Astrocyte of the spinal cord (primary cell): ENCODE measurements at regions not wholly inside any gene's neighbourhood (a gene's known extent, or its start where the extent isn't known, plus 50 kb on each side); places are given as distances from the start of the nearest gene placed in this dataset.
A peak's percentile ranks its signal among the peaks of the same experiment; 100 is the strongest.
"Not testable (repeated sequence)": the region's sequence is repeated elsewhere in the genome, so short reads cannot be mapped to it uniquely, and the experiment has no call there.

ENCODE experiments used
- DNase-seq: peaks from one replicate; pipeline ENCODE4 v3.0.0; 2011; ENCODE audit warnings: low read depth, low spot score
- H3K4me3 ChIP-seq: 2 replicates; pipeline ENCODE4 v1.5.1; 2011; ENCODE audit warnings: low read depth, mild to moderate bottlenecking, low read length, moderate library complexity
- in situ Hi-C: cut with HindIII; loops from 2 replicates; pipeline ENCODE4 v1.10.0; 2017; ENCODE audit warnings: low sequenced_read_pairs
- TF ChIP-seq, protein P1 (sequence below): IDR thresholded peaks from 2 replicates; pipeline ENCODE4 v1.5.1; 2012; ENCODE audit warnings: low read depth, mild to moderate bottlenecking, low read length, inconsistent platforms

- in situ Hi-C loops = no loop called here
- TF ChIP-seq, protein P1, sequence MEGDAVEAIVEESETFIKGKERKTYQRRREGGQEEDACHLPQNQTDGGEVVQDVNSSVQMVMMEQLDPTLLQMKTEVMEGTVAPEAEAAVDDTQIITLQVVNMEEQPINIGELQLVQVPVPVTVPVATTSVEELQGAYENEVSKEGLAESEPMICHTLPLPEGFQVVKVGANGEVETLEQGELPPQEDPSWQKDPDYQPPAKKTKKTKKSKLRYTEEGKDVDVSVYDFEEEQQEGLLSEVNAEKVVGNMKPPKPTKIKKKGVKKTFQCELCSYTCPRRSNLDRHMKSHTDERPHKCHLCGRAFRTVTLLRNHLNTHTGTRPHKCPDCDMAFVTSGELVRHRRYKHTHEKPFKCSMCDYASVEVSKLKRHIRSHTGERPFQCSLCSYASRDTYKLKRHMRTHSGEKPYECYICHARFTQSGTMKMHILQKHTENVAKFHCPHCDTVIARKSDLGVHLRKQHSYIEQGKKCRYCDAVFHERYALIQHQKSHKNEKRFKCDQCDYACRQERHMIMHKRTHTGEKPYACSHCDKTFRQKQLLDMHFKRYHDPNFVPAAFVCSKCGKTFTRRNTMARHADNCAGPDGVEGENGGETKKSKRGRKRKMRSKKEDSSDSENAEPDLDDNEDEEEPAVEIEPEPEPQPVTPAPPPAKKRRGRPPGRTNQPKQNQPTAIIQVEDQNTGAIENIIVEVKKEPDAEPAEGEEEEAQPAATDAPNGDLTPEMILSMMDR = peak; percentile 78
- H3K4me3 ChIP-seq = no peak overlapping the region
- peak; percentile 52 for DNase-seq
These were observed 207.1 kb downstream of the TBC1D2B start for GRCh38 chr15:77870195-77871065.

GRCh38 chr15:77869021-77869895, 208.3 kb downstream of the TBC1D2B start:
- in situ Hi-C loops = no loop called here
- no peak for DNase-seq
- TF ChIP-seq, protein P1 = no peak
- H3K4me3 ChIP-seq = no peak overlapping the region

DNA sequence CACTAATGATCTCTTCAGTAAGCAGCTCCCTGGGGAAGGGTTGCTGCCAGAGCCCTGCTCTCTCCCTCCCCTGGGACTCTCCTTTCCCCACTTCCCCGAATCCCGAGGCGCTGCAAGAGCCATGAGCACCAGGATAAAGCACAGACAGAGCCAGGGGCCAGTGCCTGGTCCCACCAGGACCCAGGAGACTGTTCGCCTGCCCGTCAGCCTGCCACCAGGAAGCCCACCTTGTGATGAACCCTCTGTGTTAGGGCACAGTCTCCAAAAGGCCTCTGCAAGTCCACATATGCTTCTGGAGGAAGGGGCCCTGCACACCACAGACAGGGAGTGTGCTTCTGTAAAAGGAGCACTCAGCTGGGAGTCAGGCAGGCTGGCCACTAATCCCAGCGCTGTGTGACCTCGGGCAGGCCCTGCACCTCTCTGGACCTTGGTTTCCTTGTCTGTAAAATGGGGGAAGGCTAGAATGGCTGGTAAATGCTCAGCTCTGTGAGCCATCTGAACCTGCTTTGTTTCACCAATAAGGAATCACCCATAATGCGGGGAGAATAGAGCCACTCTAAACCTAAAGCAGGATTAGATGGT, 209.4 kb downstream of the TBC1D2B start:
- DNase-seq, H3K4me3 ChIP-seq, in situ Hi-C loops: not testable (repeated sequence)

DNA sequence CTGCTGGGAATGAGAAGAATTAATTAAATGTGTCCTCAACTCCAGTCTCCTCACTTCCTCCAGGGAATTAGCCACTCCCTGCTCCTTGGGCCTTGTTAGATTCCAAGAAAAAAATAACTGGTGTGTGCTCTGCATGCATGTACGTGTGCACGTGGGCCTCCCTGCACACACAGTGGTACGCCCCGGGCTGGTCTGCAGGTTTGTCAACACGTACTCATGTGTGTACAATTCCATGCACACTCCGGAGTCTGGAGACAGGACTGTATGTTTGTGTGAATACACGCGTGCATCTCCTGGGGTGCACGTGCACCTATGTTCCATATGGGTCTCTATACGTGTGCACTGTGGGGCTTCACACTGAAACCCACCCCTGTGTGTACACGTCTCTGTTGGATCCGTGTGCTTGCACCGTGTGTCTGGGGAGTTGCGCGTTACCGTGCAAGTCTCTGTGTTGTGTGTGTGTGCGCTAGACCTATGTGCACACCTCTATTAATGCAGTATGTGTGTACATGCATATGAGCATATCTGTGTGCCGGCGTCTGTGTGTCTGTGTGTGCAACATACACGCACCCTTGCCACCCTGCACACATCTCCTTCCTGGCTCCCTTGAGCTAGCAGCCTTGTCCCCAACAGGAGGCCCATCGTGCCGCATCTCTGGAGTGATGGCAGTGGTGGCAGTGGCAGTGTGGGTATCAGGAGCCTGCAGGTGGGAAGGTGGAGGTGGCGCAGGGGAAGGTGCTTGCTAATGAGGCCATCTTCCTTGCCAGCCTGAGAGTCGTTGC, 210.1 kb downstream of the TBC1D2B start:
- no peak overlapping the region for H3K4me3 ChIP-seq
- no peak for DNase-seq
- TF ChIP-seq, protein P1 = no peak
- in situ Hi-C loops = no loop called here

DNA sequence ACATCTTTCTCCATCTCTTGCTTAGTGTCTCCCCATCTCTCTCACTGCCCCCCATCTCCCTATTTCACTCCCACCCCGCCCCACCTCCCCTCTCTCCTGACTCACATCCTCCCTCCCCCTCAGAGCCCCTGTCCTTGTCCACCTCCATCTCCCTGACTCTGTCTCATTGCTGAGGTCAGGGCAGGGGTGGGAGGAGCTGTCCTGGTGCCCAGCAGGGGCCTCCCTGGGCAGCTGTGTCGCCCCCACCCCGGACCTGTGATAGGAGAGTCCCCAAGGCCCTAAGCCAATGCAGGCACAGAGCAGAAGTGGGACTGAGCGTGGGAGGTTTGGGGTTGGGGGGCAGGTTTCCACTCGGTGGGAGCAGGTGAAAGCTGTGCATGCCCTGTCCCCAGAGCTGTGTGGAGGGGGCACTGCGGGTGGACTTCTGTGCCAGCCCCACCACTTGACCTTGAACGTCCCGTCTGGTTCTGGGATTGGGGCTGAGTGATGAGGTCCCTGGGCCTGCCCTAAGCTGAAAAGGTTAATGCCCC, 210.8 kb downstream of the TBC1D2B start:
- TF ChIP-seq, protein P1 = no peak
- H3K4me3 ChIP-seq = no peak overlapping the region
- in situ Hi-C loops = no loop called here
- DNase-seq = no peak

- H3K4me3 ChIP-seq = no peak overlapping the region
- TF ChIP-seq, protein P1 = no peak
- in situ Hi-C loops = no loop called here
- no peak for DNase-seq
These were observed 211.3 kb downstream of the TBC1D2B start for GRCh38 chr15:77866186-77866585.
